ENCODE measurements at regions not wholly inside any gene's neighbourhood (a gene's known extent, or its start where the extent isn't known, plus 50 kb on each side); places are given as distances from the start of the nearest gene placed in this dataset.

GRCh38 chr7:68203251-68203650, 1206.6 kb downstream of the TYW1 start:
- ATAC-seq (ENCODE audit: low read depth) (no peak), DNase-seq (no peak)
- H2BK15ac ChIP-seq (ENCODE audit: low read depth, low read length) = no peak overlapping the region
- no peak overlapping the region for H3K23ac ChIP-seq (ENCODE audit: low read depth, low read length)
- no peak overlapping the region for H3K56ac ChIP-seq (ENCODE audit: extremely low read depth, insufficient read depth, low read length)
- H4K8ac ChIP-seq (ENCODE audit: low read depth in 2 of 2, low read length in 2 of 2) = no peak overlapping the region
- TF ChIP-seq SMC3 (IDR thresholded peaks at IDR 0.05; ENCODE audit: low read depth, low read length) = no peak
- no peak for TF ChIP-seq MAZ (IDR thresholded peaks at IDR 0.05; ENCODE audit: borderline replicate concordance, low read depth, low read length)
- TF ChIP-seq ELK1 (IDR thresholded peaks at IDR 0.05; ENCODE audit: borderline replicate concordance, low read depth, low read length) = no peak
- no peak for TF ChIP-seq CEBPB (IDR thresholded peaks at IDR 0.05; ENCODE audit: low read depth, low read length)
- no peak for TF ChIP-seq MXI1 (IDR thresholded peaks at IDR 0.05; ENCODE audit: borderline replicate concordance, low read depth, low read length)
- no peak for TF ChIP-seq CTCF (conservative IDR thresholded peaks at IDR 0.05; ENCODE audit: low read depth, low read length)
- TF ChIP-seq RFX5 (IDR thresholded peaks at IDR 0.05; ENCODE audit: low read depth, low read length) = no peak
- TF ChIP-seq FOS (IDR thresholded peaks at IDR 0.05; ENCODE audit: low read depth, low read length) = no peak
- TF ChIP-seq CHD1 (IDR thresholded peaks at IDR 0.05; ENCODE audit: low read depth, low read length) = no peak
- no peak for TF ChIP-seq USF2 (IDR thresholded peaks at IDR 0.05; ENCODE audit: low read depth, low read length)
- no peak overlapping the region for H2AK5ac ChIP-seq (ENCODE audit: low read depth, low read length)
- no peak overlapping the region for H3K4ac ChIP-seq (ENCODE audit: low read depth, low read length)
- in situ Hi-C loops (cut with MboI; ENCODE audit: low sequenced_read_pairs) (no loop called here), intact Hi-C loops (cut with micrococcal nuclease) (no loop called here), dilution Hi-C loops (cut with HindIII; ENCODE audit: low sequenced_read_pairs, unreplicated experiment) (no loop called here)
- H2BK20ac ChIP-seq (ENCODE audit: low read depth, low read length) = no peak overlapping the region
- no peaks in the 10 kb centered on the region for H3K4me1 ChIP-seq (ENCODE audit: control insufficient read depth, insufficient read depth, low read length)
- no peak overlapping the region for H3K4me2 ChIP-seq (ENCODE audit: low read depth, low read length)
- no peak overlapping the region for H3K27ac ChIP-seq (ENCODE audit: insufficient read depth, low read length)
- no peak overlapping the region for H2BK120ac ChIP-seq (ENCODE audit: low read depth, low read length)
- H4K5ac ChIP-seq (ENCODE audit: low read depth, low read length) = no peak overlapping the region
- no peak overlapping the region for H3K14ac ChIP-seq (replicated peaks; ENCODE audit: low read depth, low read length)
- no peaks in the 10 kb centered on the region for H3K79me1 ChIP-seq (ENCODE audit: low read depth in 1 of 2, low read length in 2 of 2)
- no peaks in the 10 kb centered on the region for H3K36me3 ChIP-seq (ENCODE audit: control insufficient read depth, insufficient read depth, low read length)
- no peaks in the 10 kb centered on the region for H3K9me1 ChIP-seq (ENCODE audit: insufficient read depth, low read length)
- no peak overlapping the region for H2AFZ ChIP-seq (replicated peaks; ENCODE audit: low read length, poor library complexity)
- no peak overlapping the region for H2AK9ac ChIP-seq (replicated peaks; ENCODE audit: low read depth, low read length, poor library complexity)
- H2BK5ac ChIP-seq (ENCODE audit: low read depth, low read length, poor library complexity, severe bottlenecking) = no peak overlapping the region
- CTCF ChIA-PET = no interaction called here
- H3K18ac ChIP-seq (ENCODE audit: low read depth, low read length) = no peak overlapping the region
- H3K9ac ChIP-seq (ENCODE audit: low read depth, low read length) = no peak overlapping the region
- POLR2A ChIA-PET (ENCODE audit: unreplicated experiment) = no interaction called here
- no peak overlapping the region for H4K91ac ChIP-seq (ENCODE audit: insufficient read depth, low read depth, low read length)
- BruUV-seq (replicated peaks) = no TSS peak
- WGBS, 2 experiments (ENCODE audit: extremely low coverage in 2 of 2, insufficient read length in 1 of 2) = no CpG with 5 or more reads among the region's 8 CpGs
- H4K20me1 ChIP-seq (ENCODE audit: insufficient read depth, low read length) = no peaks in the 10 kb centered on the region
- no peak overlapping the region for H3K4me3 ChIP-seq (ENCODE audit: insufficient read depth, low read depth, low read length)
- H3K27me3 ChIP-seq (ENCODE audit: control insufficient read depth, insufficient read depth, low read length) = no peaks in the 10 kb centered on the region
- peaks cover 24% of the 10 kb centered on the region for H3K9me3 ChIP-seq (ENCODE audit: control insufficient read depth, insufficient read depth, low read length)

Measured in IMR-90 (cell line).